SK-N-SH (cell line): ENCODE measurements at regions not wholly inside any gene's neighbourhood (a gene's known extent, or its start where the extent isn't known, plus 50 kb on each side); places are given as distances from the start of the nearest gene placed in this dataset.

ENCODE experiments used
- CTCF ChIA-PET: fragments of 300-600, 350-600 bp; formaldehyde crosslinking; extraction: SDS; loops from one replicate; lab custom pipeline; 2021; lab: Yijun Ruan, JAX
- POLR2A ChIA-PET: fragments of 350-600 bp; sonication (Branson Sonifier 250); formaldehyde crosslinking; extraction: SDS; loops from one replicate; lab custom pipeline; 2020; ENCODE audit warnings: antibody characterized with exemption, inconsistent platforms; lab: Yijun Ruan, JAX
- DNase-seq: peaks from one replicate; pipeline ENCODE4 v3.0.0; 2012
- H2AFZ ChIP-seq: fragments of 200-600 bp; sonication (generic); 2 replicates; pipeline ENCODE4 v1.8.1; 2016; ENCODE audit warnings: antibody characterized with exemption, mild to moderate bottlenecking, low read depth
- H3F3A ChIP-seq: fragments of 200-600 bp; sonication (generic); replicated peaks from 2 replicates; pipeline ENCODE3; 2016; ENCODE audit warnings: antibody characterized with exemption, mild to moderate bottlenecking; ENCODE audit not compliant: insufficient read depth
- H3K27ac ChIP-seq, 2 experiments: fragments of 200-500 bp in 1 of 2; fragments of 200-600 bp in 1 of 2; sonication (Bioruptor generic) in 1 of 2; sonication (generic), shearing (Covaris generic) in 1 of 2; 2 replicates each; pipeline versions ENCODE4 v1.5.1 to v1.6.1; 2014 to 2016; ENCODE audit warnings: low read depth in 2 of 2, inconsistent platforms in 1 of 2, low read length in 1 of 2, mild to moderate bottlenecking in 1 of 2, mixed read lengths in 1 of 2
- H3K27me3 ChIP-seq: fragments of 200-600 bp; sonication (generic), shearing (Covaris generic); 2 replicates; pipeline ENCODE4 v1.6.1; 2016; ENCODE audit warnings: mixed run types; ENCODE audit not compliant: insufficient read depth
- H3K36me3 ChIP-seq, 2 experiments: fragments of 200-500 bp in 1 of 2; fragments of 200-600 bp in 1 of 2; sonication (Bioruptor generic) in 1 of 2; sonication (generic) in 1 of 2; replicated peaks in 1 of 2; 2 replicates each; pipeline versions ENCODE3 to v1.5.1; 2014 to 2016; ENCODE audit warnings: low read length in 1 of 2, mild to moderate bottlenecking in 1 of 2; ENCODE audit not compliant: insufficient read depth in 2 of 2, control insufficient read depth in 1 of 2
- H3K4me1 ChIP-seq, 2 experiments: fragments of 200-500 bp in 1 of 2; fragments of 200-600 bp in 1 of 2; sonication (Bioruptor generic) in 1 of 2; sonication (generic), shearing (Covaris generic) in 1 of 2; 2 replicates each; pipeline versions ENCODE4 v1.5.1 to v1.6.1; 2014 to 2016; ENCODE audit warnings: low read depth in 1 of 2, low read length in 1 of 2, mixed run types in 1 of 2; ENCODE audit not compliant: insufficient read depth in 2 of 2, control insufficient read depth in 1 of 2
- H3K4me2 ChIP-seq: fragments of 200-600 bp; sonication (generic), shearing (Covaris generic); 2 replicates; pipeline ENCODE4 v1.6.1; 2017; ENCODE audit warnings: mixed run types
- H3K4me3 ChIP-seq, 2 experiments: fragments of 200-500 bp in 1 of 2; fragments of 200-600 bp in 1 of 2; sonication (Bioruptor generic) in 1 of 2; sonication (generic), shearing (Covaris generic) in 1 of 2; 2 replicates each; pipeline versions ENCODE4 v1.5.1 to v1.8.1; 2014 to 2016; ENCODE audit warnings: low read depth in 2 of 2, inconsistent platforms in 1 of 2, low read length in 1 of 2, mild to moderate bottlenecking in 1 of 2, mixed read lengths in 1 of 2, moderate library complexity in 1 of 2
- H3K79me2 ChIP-seq: fragments of 200-600 bp; sonication (generic); 2 replicates; pipeline ENCODE4 v1.8.1; 2017; ENCODE audit warnings: mild to moderate bottlenecking; ENCODE audit not compliant: insufficient read depth
- H3K9ac ChIP-seq: fragments of 200-600 bp; sonication (generic); 2 replicates; pipeline ENCODE4 v1.6.1; 2017; ENCODE audit warnings: mixed run types
- H3K9me2 ChIP-seq: fragments of 200-600 bp; sonication (generic); 2 replicates; pipeline ENCODE4 v1.6.1; 2017; ENCODE audit warnings: mixed run types
- H3K9me3 ChIP-seq: fragments of 200-600 bp; sonication (generic); 2 replicates; pipeline ENCODE4 v1.6.1; 2017; ENCODE audit warnings: mixed run types, mild to moderate bottlenecking, moderate library complexity
- H4K20me1 ChIP-seq: fragments of 200-600 bp; sonication (generic); 2 replicates; pipeline ENCODE4 v1.6.1; 2017; ENCODE audit warnings: mild to moderate bottlenecking, mixed run types; ENCODE audit not compliant: insufficient read depth
- CHD2 ChIP-seq: fragments of 150-350 bp; IDR thresholded peaks from 2 replicates; pipeline ENCODE4 v1.6.1; 2018; ENCODE audit warnings: low read length; ENCODE audit not compliant: partially characterized antibody
- ELF1 ChIP-seq: IDR thresholded peaks from 2 replicates; pipeline ENCODE4 v1.4.0; 2012
- FOSL2 ChIP-seq: IDR thresholded peaks from 2 replicates; pipeline ENCODE4 v1.4.0; 2012; ENCODE audit warnings: low read depth, mild to moderate bottlenecking, moderate library complexity, borderline replicate concordance
- GATA2 ChIP-seq: sonication (generic); formaldehyde crosslinking; IDR thresholded peaks from 2 replicates; pipeline ENCODE4 v1.5.0; 2020; ENCODE audit warnings: mild to moderate bottlenecking, missing genetic modification reagents
- IRF3 ChIP-seq: fragments of 150-350 bp; IDR thresholded peaks from 2 replicates; pipeline ENCODE4 v1.6.1; 2016; ENCODE audit warnings: mild to moderate bottlenecking, low read depth, low read length
- MEF2A ChIP-seq: IDR thresholded peaks from 2 replicates; pipeline ENCODE4 v1.4.0; 2012; ENCODE audit warnings: low read depth, borderline replicate concordance
- MXI1 ChIP-seq: IDR thresholded peaks from 2 replicates; pipeline ENCODE4 v1.6.1; 2012; ENCODE audit warnings: mild to moderate bottlenecking, low read depth, low read length, improper control_type of control experiment
- PBX3 ChIP-seq: IDR thresholded peaks from 2 replicates; pipeline ENCODE4; 2012
- POLR2AphosphoS5 ChIP-seq: IDR thresholded peaks from 2 replicates; pipeline ENCODE4 v1.6.1; 2012; ENCODE audit warnings: low read depth, low read length
- RAD21 ChIP-seq: IDR thresholded peaks from 2 replicates; pipeline ENCODE4 v1.6.1; 2012; ENCODE audit warnings: mild to moderate bottlenecking, low read length
- RCOR1 ChIP-seq: fragments of 150-350 bp; IDR thresholded peaks from 2 replicates; pipeline ENCODE4 v1.6.1; 2017; ENCODE audit warnings: antibody characterized with exemption, low read length
- REST ChIP-seq: IDR thresholded peaks from 2 replicates; pipeline ENCODE4 v1.6.1; 2012; ENCODE audit warnings: mild to moderate bottlenecking, low read depth, low read length, moderate library complexity
- RFX5 ChIP-seq: IDR thresholded peaks from 2 replicates; pipeline ENCODE4 v1.6.1; 2012; ENCODE audit warnings: mild to moderate bottlenecking, improper control_type of control experiment, low read length
- RXRA ChIP-seq: IDR thresholded peaks from 2 replicates; pipeline ENCODE4 v1.4.0; 2012; ENCODE audit warnings: low read depth, mild to moderate bottlenecking, borderline replicate concordance
- SMC3 ChIP-seq: IDR thresholded peaks from 2 replicates; pipeline ENCODE4 v1.6.1; 2012; ENCODE audit warnings: low read depth, low read length, improper control_type of control experiment
- TAF1 ChIP-seq: IDR thresholded peaks from 2 replicates; pipeline ENCODE4 v1.6.1; 2012; ENCODE audit warnings: low read depth, mild to moderate bottlenecking, low read length, moderate library complexity, borderline replicate concordance
- TCF12 ChIP-seq: IDR thresholded peaks from 2 replicates; pipeline ENCODE4 v1.4.0; 2012
- USF1 ChIP-seq: IDR thresholded peaks from 2 replicates; pipeline ENCODE4 v1.4.0; 2012; ENCODE audit warnings: low read depth, borderline replicate concordance
- YY1 ChIP-seq: IDR thresholded peaks from 2 replicates; pipeline ENCODE4 v1.4.0; 2012; ENCODE audit warnings: low read depth, mild to moderate bottlenecking
- ZBTB33 ChIP-seq: IDR thresholded peaks from 2 replicates; pipeline ENCODE4 v1.4.0; 2012; ENCODE audit warnings: low read depth, borderline replicate concordance
- WGBS: methylation state at CpG from one replicate; pipeline ENCODE4 v1.1.6; 2017; ENCODE audit warnings: low lambda C conversion rate; 5-methylcytosine and 5-hydroxymethylcytosine counted together

GRCh38 chrX:126027229-126027628 lies 138.9 kb downstream of the DCAF12L2 start:
- WGBS = 7% methylated on average over 3 of the region's 3 CpGs
- no peaks in the 10 kb centered on the region for H3K36me3 ChIP-seq
- TF ChIP-seq TAF1 (no peak), ELF1 (no peak), RCOR1 (no peak), IRF3 (no peak), RXRA (no peak), RFX5 (no peak), USF1 (no peak), POLR2AphosphoS5 (no peak), SMC3 (no peak), GATA2 (CRISPR knock-in tag) (no peak), RAD21 (no peak)
- TF ChIP-seq, all 33 proteins: peak for 0

GRCh38 chrX:126030021-126030420 lies 136.1 kb downstream of the DCAF12L2 start:
- ChIA-PET POLR2A (no interaction called here), CTCF (no interaction called here)
- no peak overlapping the region for H3K27ac ChIP-seq
- no peaks in the 10 kb centered on the region for H3K36me3 ChIP-seq
- 0% methylated on average over 3 of the region's 4 CpGs for WGBS
- no peaks in the 10 kb centered on the region for H3K79me2 ChIP-seq
- no peaks in the 10 kb centered on the region for H3K4me1 ChIP-seq
- no peaks in the 10 kb centered on the region for H4K20me1 ChIP-seq
- no peak overlapping the region for H3K4me2 ChIP-seq
- H3K9ac ChIP-seq = no peak overlapping the region
- H3F3A ChIP-seq = no peaks in the 10 kb centered on the region
- H3K9me3 ChIP-seq = no peaks in the 10 kb centered on the region
- no peak for DNase-seq
- no peak overlapping the region for H2AFZ ChIP-seq
- no peaks in the 10 kb centered on the region for H3K9me2 ChIP-seq
- no peaks in the 10 kb centered on the region for H3K27me3 ChIP-seq
- no peak overlapping the region for H3K4me3 ChIP-seq
- TF ChIP-seq ZBTB33 (no peak), YY1 (no peak), FOSL2 (no peak), CHD2 (no peak), PBX3 (no peak), REST (no peak), TCF12 (no peak), MXI1 (no peak), GATA2 (CRISPR knock-in tag) (no peak), MEF2A (no peak), ELF1 (no peak), RXRA (no peak)

More at GRCh38 chrX:126027229-126027628, 138.9 kb downstream of the DCAF12L2 start:
- ChIA-PET CTCF (no interaction called here), POLR2A (no interaction called here)
- no peaks in the 10 kb centered on the region for H3K9me2 ChIP-seq
- no peak overlapping the region for H3K4me2 ChIP-seq
- DNase-seq = no peak
- H3K4me3 ChIP-seq = no peak overlapping the region
- no peaks in the 10 kb centered on the region for H3K79me2 ChIP-seq
- H3K4me1 ChIP-seq = no peaks in the 10 kb centered on the region
- no peak overlapping the region for H3K27ac ChIP-seq
- H4K20me1 ChIP-seq = no peaks in the 10 kb centered on the region
- no peak overlapping the region for H3K9ac ChIP-seq
- no peaks in the 10 kb centered on the region for H3K9me3 ChIP-seq
- no peaks in the 10 kb centered on the region for H3F3A ChIP-seq
- no peaks in the 10 kb centered on the region for H3K27me3 ChIP-seq
- H2AFZ ChIP-seq = no peak overlapping the region
